ENCODE measurements at regions not wholly inside any gene's neighbourhood (a gene's known extent, or its start where the extent isn't known, plus 50 kb on each side); places are given as distances from the start of the nearest gene placed in this dataset.

DNA sequence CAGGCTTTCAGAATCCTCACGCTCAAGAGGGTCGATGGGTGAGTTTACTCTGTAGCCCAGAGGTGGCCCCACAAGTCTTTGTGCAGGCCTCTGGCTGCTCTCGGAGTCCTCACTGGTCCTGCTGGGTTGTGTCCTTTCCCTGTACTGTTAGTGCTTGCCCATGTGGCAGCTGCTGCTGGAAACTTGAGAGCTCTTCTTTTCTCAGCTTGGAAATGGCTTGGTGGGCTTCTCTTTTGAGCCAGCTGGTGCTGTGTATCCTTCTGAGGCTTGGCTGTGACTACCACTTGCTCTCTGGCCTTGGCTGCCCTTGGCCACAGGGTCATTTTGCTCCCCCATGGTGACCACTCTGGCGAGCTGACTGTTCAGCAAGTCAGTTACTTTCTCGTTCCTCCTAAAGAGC, 82.2 kb upstream of the LMO4 start:
- H3K4me3 ChIP-seq (ENCODE audit: low read depth, low read length): no peak overlapping the region
- CTCF ChIA-PET: no interaction called here
- POLR2A ChIA-PET: no interaction called here
- no peak for DNase-seq (ENCODE audit: low read depth, low spot score)
- TF ChIP-seq, protein P1, sequence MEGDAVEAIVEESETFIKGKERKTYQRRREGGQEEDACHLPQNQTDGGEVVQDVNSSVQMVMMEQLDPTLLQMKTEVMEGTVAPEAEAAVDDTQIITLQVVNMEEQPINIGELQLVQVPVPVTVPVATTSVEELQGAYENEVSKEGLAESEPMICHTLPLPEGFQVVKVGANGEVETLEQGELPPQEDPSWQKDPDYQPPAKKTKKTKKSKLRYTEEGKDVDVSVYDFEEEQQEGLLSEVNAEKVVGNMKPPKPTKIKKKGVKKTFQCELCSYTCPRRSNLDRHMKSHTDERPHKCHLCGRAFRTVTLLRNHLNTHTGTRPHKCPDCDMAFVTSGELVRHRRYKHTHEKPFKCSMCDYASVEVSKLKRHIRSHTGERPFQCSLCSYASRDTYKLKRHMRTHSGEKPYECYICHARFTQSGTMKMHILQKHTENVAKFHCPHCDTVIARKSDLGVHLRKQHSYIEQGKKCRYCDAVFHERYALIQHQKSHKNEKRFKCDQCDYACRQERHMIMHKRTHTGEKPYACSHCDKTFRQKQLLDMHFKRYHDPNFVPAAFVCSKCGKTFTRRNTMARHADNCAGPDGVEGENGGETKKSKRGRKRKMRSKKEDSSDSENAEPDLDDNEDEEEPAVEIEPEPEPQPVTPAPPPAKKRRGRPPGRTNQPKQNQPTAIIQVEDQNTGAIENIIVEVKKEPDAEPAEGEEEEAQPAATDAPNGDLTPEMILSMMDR (IDR thresholded peaks at IDR 0.05; ENCODE audit: insufficient read depth, low read length, missing control alignments): no peak

DNA sequence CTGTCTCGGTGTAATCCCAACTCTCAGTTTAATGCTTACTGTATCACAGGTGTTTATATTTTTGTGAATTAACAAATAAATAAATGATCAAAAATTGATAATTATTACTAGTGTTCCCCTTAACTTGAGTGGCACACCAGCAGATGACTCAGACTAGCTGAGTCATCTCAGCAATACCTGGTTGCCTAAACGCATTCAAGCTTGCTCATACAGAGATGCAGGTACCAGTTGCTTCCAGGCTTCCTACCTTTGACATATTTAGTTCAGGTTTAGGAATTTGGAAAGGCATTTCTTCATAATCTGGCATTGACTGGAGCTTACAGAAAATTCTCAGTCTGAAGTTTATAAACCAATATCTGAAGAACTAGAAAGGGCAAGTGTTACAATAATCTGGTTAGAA, 78.9 kb upstream of the LMO4 start:
- no peak for DNase-seq (ENCODE audit: low read depth, low spot score)
- ChIA-PET CTCF (no interaction called here), POLR2A (no interaction called here)
- H3K4me3 ChIP-seq (ENCODE audit: low read depth, low read length): no peak overlapping the region
- TF ChIP-seq, protein P1 (IDR thresholded peaks at IDR 0.05; ENCODE audit: insufficient read depth, low read length, missing control alignments): no peak

DNA sequence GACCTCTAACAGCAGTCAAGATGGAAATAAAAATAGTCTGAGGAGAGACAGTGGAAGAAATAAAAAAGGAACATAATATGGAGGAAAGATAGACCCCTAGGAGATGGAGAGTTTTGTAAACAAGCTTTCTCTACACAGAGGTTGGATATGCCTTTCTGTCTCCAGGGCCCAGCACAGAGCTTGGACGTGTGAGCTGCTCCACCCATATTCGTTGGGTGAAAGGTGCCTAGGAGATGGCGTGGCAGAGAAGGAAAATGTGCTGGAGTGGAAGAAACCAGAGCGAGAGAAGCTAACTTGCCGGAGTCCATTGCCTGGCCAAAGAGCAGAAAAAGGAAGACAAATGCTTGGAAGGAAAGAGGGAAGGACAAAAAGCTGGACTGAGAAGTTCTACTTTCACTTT, 78.3 kb upstream of the LMO4 start:
- TF ChIP-seq, protein P1 (IDR thresholded peaks at IDR 0.05; ENCODE audit: insufficient read depth, low read length, missing control alignments): no peak
- CTCF ChIA-PET: no interaction called here
- no peak for DNase-seq (ENCODE audit: low read depth, low spot score)
- no peak overlapping the region for H3K4me3 ChIP-seq (ENCODE audit: low read depth, low read length)
- POLR2A ChIA-PET: no interaction called here

DNA sequence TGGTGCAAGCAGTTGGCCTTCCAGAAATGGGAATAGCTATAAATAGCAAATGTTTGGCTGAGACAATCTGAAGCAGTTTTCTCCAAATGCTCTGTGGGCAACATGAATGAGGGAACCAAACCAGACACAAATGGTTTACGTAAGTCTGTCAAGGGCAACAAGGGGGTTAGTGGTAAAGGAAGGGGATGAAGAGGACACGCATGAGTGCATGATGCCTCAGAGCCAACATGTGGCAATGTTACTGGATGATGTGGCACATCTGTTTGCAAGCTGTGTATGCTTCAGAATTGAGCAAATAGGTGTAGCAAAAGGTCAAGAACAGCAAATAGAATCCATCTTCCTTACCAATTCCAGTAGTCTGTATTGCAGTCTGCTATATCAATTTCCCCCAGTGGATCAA, 76.3 kb upstream of the LMO4 start:
- DNase-seq (ENCODE audit: low read depth, low spot score): peak; percentile 40

DNA sequence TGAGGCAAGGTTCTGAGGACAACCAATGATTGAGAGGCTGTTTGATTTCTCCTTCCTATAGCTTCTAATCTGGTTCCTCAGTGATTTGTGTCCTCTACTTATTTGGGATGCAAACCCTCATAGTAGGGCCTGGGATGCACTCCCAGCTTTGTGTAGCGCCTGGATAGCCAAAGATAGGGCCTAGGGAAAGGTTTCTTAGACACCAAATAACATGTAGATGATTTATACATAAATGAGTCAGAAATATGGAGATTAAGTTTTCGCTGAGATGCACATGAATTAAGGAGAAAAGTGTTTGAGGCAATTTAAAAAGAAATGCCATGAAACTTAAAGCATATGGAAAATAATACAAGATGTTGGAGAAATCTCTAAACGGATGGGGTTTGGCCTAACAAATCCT, 66.0 kb upstream of the LMO4 start:
- ChIA-PET POLR2A (no interaction called here), CTCF (no interaction called here)
- DNase-seq (ENCODE audit: low read depth, low spot score): no peak
- H3K4me3 ChIP-seq (ENCODE audit: low read depth, low read length): no peak overlapping the region
- TF ChIP-seq, protein P1 (IDR thresholded peaks at IDR 0.05; ENCODE audit: insufficient read depth, low read length, missing control alignments): no peak

More for the DNA sequence above, 76.3 kb upstream of the LMO4 start:
- no peak overlapping the region for H3K4me3 ChIP-seq (ENCODE audit: low read depth, low read length)
- TF ChIP-seq, protein P1 (IDR thresholded peaks at IDR 0.05; ENCODE audit: insufficient read depth, low read length, missing control alignments): no peak
- ChIA-PET CTCF (interaction anchor here (1.0 to 1.6 kb wide), 3 partner anchors 9 to 40 kb away, joined by 3 to 5 read pairs (median 3); no protein-coding TSS in a partner anchor), POLR2A (interaction anchor here (0.8 kb wide), 1 partner anchor 12 kb away, joined by 4 read pairs; no protein-coding TSS in a partner anchor)

DNA sequence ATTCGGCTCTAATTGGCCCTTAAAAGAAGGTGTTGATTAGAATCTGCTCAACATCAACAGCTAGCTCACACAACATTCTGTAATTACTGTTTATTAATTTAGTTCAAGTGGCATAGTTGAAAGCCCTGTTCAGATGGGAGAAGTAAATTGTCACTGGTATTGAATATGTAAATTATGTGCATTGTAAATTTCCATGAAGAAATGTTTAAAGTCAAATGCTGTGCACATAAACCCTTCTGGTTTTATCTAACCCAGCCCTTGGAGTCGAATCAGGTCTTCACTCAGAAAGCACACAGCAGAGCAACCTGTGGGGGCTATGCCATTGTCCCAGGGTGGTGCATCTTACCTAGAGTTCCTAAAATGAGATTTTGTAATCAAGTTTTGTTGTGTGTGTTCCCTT, 65.4 kb upstream of the LMO4 start:
- no peak for DNase-seq (ENCODE audit: low read depth, low spot score)
- ChIA-PET POLR2A (no interaction called here), CTCF (interaction anchor here (1.0 kb wide), 2 partner anchors 12 to 29 kb away, joined by 3 read pairs; no protein-coding TSS in a partner anchor)
- TF ChIP-seq, protein P1 (IDR thresholded peaks at IDR 0.05; ENCODE audit: insufficient read depth, low read length, missing control alignments): no peak
- H3K4me3 ChIP-seq (ENCODE audit: low read depth, low read length): no peak overlapping the region

All from AG04449 (cell line).